Epithelial cell of esophagus (primary cell): ENCODE measurements at regions not wholly inside any gene's neighbourhood (a gene's known extent, or its start where the extent isn't known, plus 50 kb on each side); places are given as distances from the start of the nearest gene placed in this dataset.

ENCODE experiments used
- DNase-seq: peaks from one replicate; pipeline ENCODE4 v3.0.0; 2010; ENCODE audit warnings: low read depth
- H3K4me3 ChIP-seq: 2 replicates; pipeline ENCODE4 v1.5.1; 2011; ENCODE audit warnings: mild to moderate bottlenecking, low read length, control low read depth
- TF ChIP-seq, protein P1 (sequence below): IDR thresholded peaks from 2 replicates; pipeline ENCODE4 v1.5.1; 2011; ENCODE audit warnings: low read depth, mild to moderate bottlenecking, low read length, control low read depth, inconsistent platforms; ENCODE audit not compliant: insufficient read depth; ENCODE audit errors: missing control alignments

GRCh38 chr11:106397787-106398501, 320.5 kb downstream of the AASDHPPT start:
- TF ChIP-seq, protein P1, sequence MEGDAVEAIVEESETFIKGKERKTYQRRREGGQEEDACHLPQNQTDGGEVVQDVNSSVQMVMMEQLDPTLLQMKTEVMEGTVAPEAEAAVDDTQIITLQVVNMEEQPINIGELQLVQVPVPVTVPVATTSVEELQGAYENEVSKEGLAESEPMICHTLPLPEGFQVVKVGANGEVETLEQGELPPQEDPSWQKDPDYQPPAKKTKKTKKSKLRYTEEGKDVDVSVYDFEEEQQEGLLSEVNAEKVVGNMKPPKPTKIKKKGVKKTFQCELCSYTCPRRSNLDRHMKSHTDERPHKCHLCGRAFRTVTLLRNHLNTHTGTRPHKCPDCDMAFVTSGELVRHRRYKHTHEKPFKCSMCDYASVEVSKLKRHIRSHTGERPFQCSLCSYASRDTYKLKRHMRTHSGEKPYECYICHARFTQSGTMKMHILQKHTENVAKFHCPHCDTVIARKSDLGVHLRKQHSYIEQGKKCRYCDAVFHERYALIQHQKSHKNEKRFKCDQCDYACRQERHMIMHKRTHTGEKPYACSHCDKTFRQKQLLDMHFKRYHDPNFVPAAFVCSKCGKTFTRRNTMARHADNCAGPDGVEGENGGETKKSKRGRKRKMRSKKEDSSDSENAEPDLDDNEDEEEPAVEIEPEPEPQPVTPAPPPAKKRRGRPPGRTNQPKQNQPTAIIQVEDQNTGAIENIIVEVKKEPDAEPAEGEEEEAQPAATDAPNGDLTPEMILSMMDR: no peak
- no peak overlapping the region for H3K4me3 ChIP-seq
- DNase-seq: no peak

DNA sequence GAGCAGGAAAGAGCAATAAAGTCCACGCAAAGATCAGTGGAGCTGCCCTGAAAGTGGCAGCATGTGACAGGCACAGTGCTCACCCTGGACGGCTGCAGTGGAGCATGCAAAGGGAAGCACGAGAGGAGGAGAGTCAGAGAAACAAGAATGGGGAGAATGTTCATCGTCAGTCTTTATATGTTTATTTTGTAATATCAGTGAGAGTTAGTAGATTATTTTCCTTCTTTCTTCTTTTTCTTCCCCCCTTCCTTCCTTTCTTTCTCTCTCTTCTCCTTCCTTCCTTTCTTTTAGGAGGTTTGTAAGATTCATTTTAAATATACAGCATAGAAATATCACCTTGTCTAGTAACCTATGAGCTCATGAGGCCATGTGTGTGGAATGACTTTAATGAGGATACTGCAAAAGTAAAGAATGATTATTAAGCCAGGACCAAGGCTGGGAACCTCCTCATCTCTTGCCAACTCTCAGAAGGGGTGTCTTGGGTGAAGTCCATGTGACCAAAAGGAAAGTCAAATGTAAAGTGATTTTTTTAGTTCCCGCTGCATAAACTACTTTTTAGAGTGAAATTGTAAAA, 321.1 kb downstream of the AASDHPPT start:
- no peak for DNase-seq
- no peak overlapping the region for H3K4me3 ChIP-seq
- TF ChIP-seq, protein P1: no peak

- no peak overlapping the region for H3K4me3 ChIP-seq
- DNase-seq: peak; percentile 96
- TF ChIP-seq, protein P1: no peak
These were observed 321.6 kb downstream of the AASDHPPT start for GRCh38 chr11:106399076-106399511.

DNA sequence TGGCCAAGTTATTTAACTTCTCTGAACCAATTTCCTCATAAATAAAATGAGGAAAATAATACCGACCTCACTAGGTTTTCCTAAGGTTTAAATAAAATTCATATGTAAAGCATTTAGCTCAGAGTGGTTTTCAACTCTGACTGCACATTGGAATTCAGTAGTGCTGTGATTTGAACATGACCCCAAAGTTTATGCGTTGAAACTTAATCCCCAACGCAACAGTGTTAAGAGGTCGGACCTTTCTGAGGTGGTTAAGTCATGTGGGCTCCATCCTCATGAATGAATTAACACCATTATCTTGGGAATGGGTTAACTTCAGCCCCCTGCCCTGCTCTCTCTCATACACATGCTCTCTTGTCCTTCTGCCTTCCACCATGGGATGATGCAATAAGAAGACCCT, 322.2 kb downstream of the AASDHPPT start:
- no peak overlapping the region for H3K4me3 ChIP-seq
- no peak for DNase-seq
- TF ChIP-seq, protein P1: no peak

DNA sequence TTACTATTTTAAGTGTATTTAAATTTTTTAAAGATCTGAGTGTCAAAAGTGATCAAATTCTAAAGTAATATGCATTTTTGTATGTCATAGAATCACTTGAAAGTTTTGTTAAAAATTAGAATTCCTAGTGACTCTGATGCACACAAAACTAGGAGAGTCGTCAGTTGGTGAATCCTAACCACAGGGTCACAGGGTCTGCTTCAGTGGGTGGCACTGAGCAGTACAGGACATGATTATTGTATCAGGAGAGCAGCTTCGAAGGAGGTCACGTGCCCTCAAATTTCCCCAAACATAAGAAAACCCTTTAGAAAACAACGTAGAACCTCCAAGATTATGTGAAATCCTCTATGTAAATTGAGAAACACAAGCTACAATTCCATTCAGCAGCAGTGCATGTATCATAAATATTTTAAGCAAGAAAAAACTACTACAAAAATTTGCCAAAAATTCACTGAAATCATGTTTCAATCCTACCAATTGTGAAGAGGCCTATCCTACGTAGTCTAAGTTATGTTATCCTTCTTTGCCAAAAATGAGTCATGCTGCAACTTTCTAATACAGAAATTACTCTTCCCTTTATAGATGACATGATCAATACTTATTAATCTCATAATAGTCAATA, 323.6 kb downstream of the AASDHPPT start:
- TF ChIP-seq, protein P1: no peak
- H3K4me3 ChIP-seq: no peak overlapping the region
- no peak for DNase-seq

DNA sequence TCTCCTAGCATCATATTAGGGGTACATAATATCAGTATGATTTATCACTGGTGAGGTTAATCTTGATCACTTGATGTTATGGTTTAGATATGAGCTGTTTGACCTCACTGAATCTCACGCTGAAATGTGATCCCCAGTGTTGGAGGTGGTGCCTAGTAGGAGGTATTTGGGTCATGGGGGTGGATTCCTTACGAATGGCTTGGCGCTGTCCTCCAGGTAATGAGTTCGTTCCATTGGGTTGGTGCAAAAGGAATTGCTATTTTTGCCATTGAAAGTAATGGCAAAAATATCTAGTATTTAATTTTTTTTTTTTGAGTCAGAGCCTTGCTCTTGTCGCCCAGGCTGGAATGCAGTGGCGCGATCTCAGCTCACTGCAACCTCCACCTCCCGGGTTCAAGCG, 326.3 kb downstream of the AASDHPPT start:
- TF ChIP-seq, protein P1: no peak
- H3K4me3 ChIP-seq: no peak overlapping the region
- no peak for DNase-seq
